Esophagus muscularis mucosa (tissue), 3 donors: ENCODE measurements at regions not wholly inside any gene's neighbourhood (a gene's known extent, or its start where the extent isn't known, plus 50 kb on each side); places are given as distances from the start of the nearest gene placed in this dataset.

Experiments
- CTCF ChIP-seq, 3 experiments: fragments of 200-600 bp in 2 of 3; fragments of 450-650 bp in 1 of 3; sonication (generic) in 2 of 3; IDR thresholded peaks; one replicate each; pipeline ENCODE4 v1.5.1; 2017 to 2019; ENCODE audit warnings: antibody characterized with exemption in 3 of 3, mild to moderate bottlenecking in 2 of 3, moderate library complexity in 1 of 3
- POLR2AphosphoS5 ChIP-seq, 2 donors: sonication (generic); formaldehyde crosslinking; IDR thresholded peaks; one replicate each; pipeline ENCODE4 v1.6.1; 2017; ENCODE audit warnings: antibody characterized with exemption in 2 of 2

DNA sequence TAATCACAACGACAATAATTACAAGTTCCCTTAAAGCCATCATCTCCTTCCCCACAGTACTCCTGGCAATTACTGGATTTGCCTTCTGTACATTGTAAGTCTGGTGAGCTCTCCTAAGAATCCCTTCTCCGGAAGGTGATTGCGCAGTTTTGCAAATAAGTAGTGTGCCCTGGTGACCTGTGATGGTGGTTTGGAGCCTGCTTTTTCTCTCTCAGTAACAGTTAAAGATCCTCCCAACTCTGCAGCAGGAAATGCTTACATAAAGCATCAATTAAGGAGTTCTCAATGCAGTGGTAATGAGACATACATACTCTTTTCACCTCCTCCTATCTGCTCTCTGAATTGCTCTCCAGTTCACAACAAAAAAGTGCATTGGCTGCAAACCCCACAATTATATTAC is 159.7 kb downstream of the SH2D1A start:
- TF ChIP-seq CTCF (IDR thresholded peaks at IDR 0.05) (no peak), POLR2AphosphoS5 (IDR thresholded peaks at IDR 0.05) (no peak)
